GM23248 (cell line): ENCODE measurements at regions not wholly inside any gene's neighbourhood (a gene's known extent, or its start where the extent isn't known, plus 50 kb on each side); places are given as distances from the start of the nearest gene placed in this dataset.

Experiments
- DNase-seq: peaks from one replicate; pipeline ENCODE4 v3.0.0-alpha.2; 2015
- H2AFZ ChIP-seq: fragments of 200-600 bp; sonication (generic); 2 replicates; pipeline ENCODE4 v1.6.1; 2016; ENCODE audit warnings: antibody characterized with exemption
- H3F3A ChIP-seq: fragments of 200-600 bp; sonication (generic); 2 replicates; pipeline ENCODE4 v1.6.1; 2016; ENCODE audit warnings: mild to moderate bottlenecking, antibody characterized with exemption, mixed run types; ENCODE audit not compliant: insufficient read depth
- H3K27ac ChIP-seq: fragments of 200-600 bp; sonication (generic); 2 replicates; pipeline ENCODE4 v1.5.1; 2016; ENCODE audit warnings: mild to moderate bottlenecking
- H3K27me3 ChIP-seq: fragments of 200-600 bp; sonication (generic); replicated peaks from 2 replicates; pipeline ENCODE4 v1.6.1; 2016; ENCODE audit warnings: mild to moderate bottlenecking; ENCODE audit not compliant: insufficient read depth
- H3K36me3 ChIP-seq: fragments of 200-600 bp; sonication (generic); 2 replicates; pipeline ENCODE4 v1.6.1; 2016; ENCODE audit warnings: low read depth, mild to moderate bottlenecking
- H3K4me1 ChIP-seq: fragments of 200-600 bp; sonication (generic); 2 replicates; pipeline ENCODE4 v1.6.1; 2016; ENCODE audit warnings: mild to moderate bottlenecking; ENCODE audit not compliant: insufficient read depth
- H3K4me2 ChIP-seq: fragments of 200-600 bp; sonication (generic); one replicate; pipeline ENCODE4 v1.6.1; 2016; ENCODE audit warnings: mild to moderate bottlenecking; ENCODE audit not compliant: unreplicated experiment
- H3K4me3 ChIP-seq: fragments of 200-600 bp; sonication (generic); 2 replicates; pipeline ENCODE4 v1.5.1; 2016; ENCODE audit warnings: mild to moderate bottlenecking
- H3K79me2 ChIP-seq: fragments of 200-600 bp; sonication (generic); 2 replicates; pipeline ENCODE4 v1.6.1; 2016; ENCODE audit warnings: mild to moderate bottlenecking; ENCODE audit not compliant: insufficient read depth
- H3K9ac ChIP-seq: fragments of 200-600 bp; sonication (generic); 2 replicates; pipeline ENCODE4 v1.6.1; 2016; ENCODE audit warnings: mild to moderate bottlenecking
- H3K9me2 ChIP-seq: fragments of 200-600 bp; sonication (generic); 2 replicates; pipeline ENCODE4 v1.6.1; 2016; ENCODE audit warnings: mixed run types, mild to moderate bottlenecking, moderate library complexity; ENCODE audit not compliant: insufficient read depth
- H3K9me3 ChIP-seq: fragments of 200-600 bp; sonication (generic); one replicate; pipeline ENCODE4 v1.6.1; 2017; ENCODE audit warnings: low read depth
- H4K20me1 ChIP-seq: fragments of 200-600 bp; sonication (generic); 2 replicates; pipeline ENCODE4 v1.6.0; 2016; ENCODE audit not compliant: insufficient read depth
- EZH2 ChIP-seq: fragments of 200-600 bp; sonication (generic); IDR thresholded peaks from 2 replicates; pipeline ENCODE4 v1.6.1; 2018; ENCODE audit warnings: antibody characterized with exemption, mild to moderate bottlenecking; ENCODE audit not compliant: insufficient read depth, poor library complexity, severe bottlenecking
- EZH2phosphoT487 ChIP-seq: fragments of 200-600 bp; sonication (generic); IDR thresholded peaks from 2 replicates; pipeline ENCODE4 v1.6.1; 2018; ENCODE audit warnings: antibody characterized with exemption, moderate library complexity, mild to moderate bottlenecking, low read depth; ENCODE audit not compliant: insufficient read depth
- WGBS, 2 experiments: methylation state at CpG; one replicate each; pipeline ENCODE4 v1.1.6; 2015 to 2017; ENCODE audit warnings: low lambda C conversion rate in 2 of 2, low coverage in 1 of 2; ENCODE audit errors: missing lambda C conversion rate in 2 of 2; 5-methylcytosine and 5-hydroxymethylcytosine counted together
- in situ Hi-C: fragments of 300-500 bp; cut with MboI; formaldehyde crosslinking; loops from 2 replicates; pipeline ENCODE4 v1.15.0; 2020

GRCh38 chr11:128164080-128164741 is 423.1 kb downstream of the ETS1 start:
- no peak for TF ChIP-seq EZH2phosphoT487
- no peak for TF ChIP-seq EZH2
- Histone ChIP-seq H3K9me3 (no peaks in the 10 kb centered on the region), H3K36me3 (no peaks in the 10 kb centered on the region), H4K20me1 (no peaks in the 10 kb centered on the region), H3K4me2 (no peak overlapping the region), H2AFZ (no peak overlapping the region), H3F3A (no peaks in the 10 kb centered on the region), H3K27ac (no peak overlapping the region), H3K4me3 (no peak overlapping the region), H3K27me3 (no peaks in the 10 kb centered on the region), H3K9ac (no peak overlapping the region), H3K79me2 (no peaks in the 10 kb centered on the region), H3K9me2 (no peaks in the 10 kb centered on the region), H3K4me1 (no peaks in the 10 kb centered on the region)
- DNase-seq = no peak
- in situ Hi-C loops = loop anchor here (10.0 to 25.0 kb wide), 3 partner anchors 127 to 798 kb away; no protein-coding TSS in a partner anchor
- WGBS, 2 experiments = 92 to 95% methylated on average over 6 of the region's 6 CpGs

- no peak for DNase-seq
- H3K4me1 ChIP-seq = no peaks in the 10 kb centered on the region
- no peak overlapping the region for H2AFZ ChIP-seq
- in situ Hi-C loops = loop anchor here (10.0 to 25.0 kb wide), 3 partner anchors 125 to 800 kb away; no protein-coding TSS in a partner anchor
- H3K4me2 ChIP-seq = no peak overlapping the region
- no peaks in the 10 kb centered on the region for H3K36me3 ChIP-seq
- no peak overlapping the region for H3K9ac ChIP-seq
- no peak overlapping the region for H3K27ac ChIP-seq
- no peaks in the 10 kb centered on the region for H3F3A ChIP-seq
- no peaks in the 10 kb centered on the region for H3K27me3 ChIP-seq
- 100% methylated on average over 1 of the region's 1 CpG for WGBS, 2 experiments
- H4K20me1 ChIP-seq = no peaks in the 10 kb centered on the region
- H3K9me2 ChIP-seq = no peaks in the 10 kb centered on the region
- H3K4me3 ChIP-seq = no peak overlapping the region
- H3K79me2 ChIP-seq = no peaks in the 10 kb centered on the region
- TF ChIP-seq EZH2 (no peak), EZH2phosphoT487 (no peak)
- no peaks in the 10 kb centered on the region for H3K9me3 ChIP-seq
Measured at GRCh38 chr11:128161994-128162393, 425.4 kb downstream of the ETS1 start.

- Histone ChIP-seq H3K36me3 (no peaks in the 10 kb centered on the region), H3K9ac (no peak overlapping the region), H4K20me1 (no peaks in the 10 kb centered on the region), H3K9me3 (no peaks in the 10 kb centered on the region), H3K79me2 (no peaks in the 10 kb centered on the region), H3F3A (no peaks in the 10 kb centered on the region), H3K4me1 (no peaks in the 10 kb centered on the region), H2AFZ (no peak overlapping the region), H3K4me2 (no peak overlapping the region), H3K27me3 (no peaks in the 10 kb centered on the region), H3K27ac (no peak overlapping the region), H3K9me2 (no peaks in the 10 kb centered on the region), H3K4me3 (no peak overlapping the region)
- WGBS, 2 experiments = 58 to 72% methylated on average over 1 of the region's 1 CpG
- no peak for DNase-seq
- TF ChIP-seq EZH2phosphoT487 = no peak
- no peak for TF ChIP-seq EZH2
- in situ Hi-C loops = loop anchor here (10.0 to 25.0 kb wide), 3 partner anchors 124 to 801 kb away; no protein-coding TSS in a partner anchor
Measured at GRCh38 chr11:128161436-128161835, 425.9 kb downstream of the ETS1 start.

GRCh38 chr11:128158860-128159259 is 428.5 kb downstream of the ETS1 start:
- Histone ChIP-seq H3K27ac (no peak overlapping the region), H3K4me3 (no peak overlapping the region), H3K4me1 (no peaks in the 10 kb centered on the region), H3K4me2 (no peak overlapping the region), H2AFZ (no peak overlapping the region), H4K20me1 (no peaks in the 10 kb centered on the region), H3K9me2 (no peaks in the 10 kb centered on the region), H3K79me2 (no peaks in the 10 kb centered on the region), H3K9ac (no peak overlapping the region), H3K9me3 (no peaks in the 10 kb centered on the region), H3K27me3 (no peaks in the 10 kb centered on the region), H3F3A (no peaks in the 10 kb centered on the region), H3K36me3 (no peaks in the 10 kb centered on the region)
- no peak for DNase-seq
- in situ Hi-C loops = loop anchor here (25.0 kb wide), 2 partner anchors 122 to 803 kb away; no protein-coding TSS in a partner anchor
- no peak for TF ChIP-seq EZH2phosphoT487
- TF ChIP-seq EZH2 = no peak
- WGBS, 2 experiments = 94 to 100% methylated on average over 4 of the region's 4 CpGs
